SK-N-SH (cell line): ENCODE measurements at regions not wholly inside any gene's neighbourhood (a gene's known extent, or its start where the extent isn't known, plus 50 kb on each side); places are given as distances from the start of the nearest gene placed in this dataset.

Source experiments
- CTCF ChIA-PET: fragments of 300-600, 350-600 bp; formaldehyde crosslinking; extraction: SDS; loops from one replicate; lab custom pipeline; 2021; lab: Yijun Ruan, JAX
- POLR2A ChIA-PET: fragments of 350-600 bp; sonication (Branson Sonifier 250); formaldehyde crosslinking; extraction: SDS; loops from one replicate; lab custom pipeline; 2020; ENCODE audit warnings: antibody characterized with exemption, inconsistent platforms; lab: Yijun Ruan, JAX
- DNase-seq: peaks from one replicate; pipeline ENCODE4 v3.0.0; 2012
- H2AFZ ChIP-seq: fragments of 200-600 bp; sonication (generic); 2 replicates; pipeline ENCODE4 v1.8.1; 2016; ENCODE audit warnings: antibody characterized with exemption, mild to moderate bottlenecking, low read depth
- H3F3A ChIP-seq: fragments of 200-600 bp; sonication (generic); replicated peaks from 2 replicates; pipeline ENCODE3; 2016; ENCODE audit warnings: antibody characterized with exemption, mild to moderate bottlenecking; ENCODE audit not compliant: insufficient read depth
- H3K27ac ChIP-seq, 2 experiments: fragments of 200-500 bp in 1 of 2; fragments of 200-600 bp in 1 of 2; sonication (Bioruptor generic) in 1 of 2; sonication (generic), shearing (Covaris generic) in 1 of 2; 2 replicates each; pipeline versions ENCODE4 v1.5.1 to v1.6.1; 2014 to 2016; ENCODE audit warnings: low read depth in 2 of 2, inconsistent platforms in 1 of 2, low read length in 1 of 2, mild to moderate bottlenecking in 1 of 2, mixed read lengths in 1 of 2
- H3K27me3 ChIP-seq: fragments of 200-600 bp; sonication (generic), shearing (Covaris generic); 2 replicates; pipeline ENCODE4 v1.6.1; 2016; ENCODE audit warnings: mixed run types; ENCODE audit not compliant: insufficient read depth
- H3K36me3 ChIP-seq, 2 experiments: fragments of 200-500 bp in 1 of 2; fragments of 200-600 bp in 1 of 2; sonication (Bioruptor generic) in 1 of 2; sonication (generic) in 1 of 2; replicated peaks in 1 of 2; 2 replicates each; pipeline versions ENCODE3 to v1.5.1; 2014 to 2016; ENCODE audit warnings: low read length in 1 of 2, mild to moderate bottlenecking in 1 of 2; ENCODE audit not compliant: insufficient read depth in 2 of 2, control insufficient read depth in 1 of 2
- H3K4me1 ChIP-seq, 2 experiments: fragments of 200-500 bp in 1 of 2; fragments of 200-600 bp in 1 of 2; sonication (Bioruptor generic) in 1 of 2; sonication (generic), shearing (Covaris generic) in 1 of 2; 2 replicates each; pipeline versions ENCODE4 v1.5.1 to v1.6.1; 2014 to 2016; ENCODE audit warnings: low read depth in 1 of 2, low read length in 1 of 2, mixed run types in 1 of 2; ENCODE audit not compliant: insufficient read depth in 2 of 2, control insufficient read depth in 1 of 2
- H3K4me2 ChIP-seq: fragments of 200-600 bp; sonication (generic), shearing (Covaris generic); 2 replicates; pipeline ENCODE4 v1.6.1; 2017; ENCODE audit warnings: mixed run types
- H3K4me3 ChIP-seq, 2 experiments: fragments of 200-500 bp in 1 of 2; fragments of 200-600 bp in 1 of 2; sonication (Bioruptor generic) in 1 of 2; sonication (generic), shearing (Covaris generic) in 1 of 2; 2 replicates each; pipeline versions ENCODE4 v1.5.1 to v1.8.1; 2014 to 2016; ENCODE audit warnings: low read depth in 2 of 2, inconsistent platforms in 1 of 2, low read length in 1 of 2, mild to moderate bottlenecking in 1 of 2, mixed read lengths in 1 of 2, moderate library complexity in 1 of 2
- H3K79me2 ChIP-seq: fragments of 200-600 bp; sonication (generic); 2 replicates; pipeline ENCODE4 v1.8.1; 2017; ENCODE audit warnings: mild to moderate bottlenecking; ENCODE audit not compliant: insufficient read depth
- H3K9ac ChIP-seq: fragments of 200-600 bp; sonication (generic); 2 replicates; pipeline ENCODE4 v1.6.1; 2017; ENCODE audit warnings: mixed run types
- H3K9me2 ChIP-seq: fragments of 200-600 bp; sonication (generic); 2 replicates; pipeline ENCODE4 v1.6.1; 2017; ENCODE audit warnings: mixed run types
- H3K9me3 ChIP-seq: fragments of 200-600 bp; sonication (generic); 2 replicates; pipeline ENCODE4 v1.6.1; 2017; ENCODE audit warnings: mixed run types, mild to moderate bottlenecking, moderate library complexity
- H4K20me1 ChIP-seq: fragments of 200-600 bp; sonication (generic); 2 replicates; pipeline ENCODE4 v1.6.1; 2017; ENCODE audit warnings: mild to moderate bottlenecking, mixed run types; ENCODE audit not compliant: insufficient read depth
- CHD2 ChIP-seq: fragments of 150-350 bp; IDR thresholded peaks from 2 replicates; pipeline ENCODE4 v1.6.1; 2018; ENCODE audit warnings: low read length; ENCODE audit not compliant: partially characterized antibody
- EZH2phosphoT487 ChIP-seq: fragments of 200-600 bp; sonication (generic); IDR thresholded peaks from 2 replicates; pipeline ENCODE4 v1.6.1; 2017; ENCODE audit warnings: low read depth, mixed run types, mild to moderate bottlenecking, antibody characterized with exemption, moderate library complexity, borderline replicate concordance
- FOSL2 ChIP-seq: IDR thresholded peaks from 2 replicates; pipeline ENCODE4 v1.4.0; 2012; ENCODE audit warnings: low read depth, mild to moderate bottlenecking, moderate library complexity, borderline replicate concordance
- FOXM1 ChIP-seq: IDR thresholded peaks from 2 replicates; pipeline ENCODE4 v1.4.0; 2012; ENCODE audit warnings: low read depth, mild to moderate bottlenecking
- GABPA ChIP-seq: IDR thresholded peaks from 2 replicates; pipeline ENCODE4 v1.4.0; 2012; ENCODE audit warnings: low read depth, mild to moderate bottlenecking
- GATA2 ChIP-seq: sonication (generic); formaldehyde crosslinking; IDR thresholded peaks from 2 replicates; pipeline ENCODE4 v1.5.0; 2020; ENCODE audit warnings: mild to moderate bottlenecking, missing genetic modification reagents
- IRF3 ChIP-seq: fragments of 150-350 bp; IDR thresholded peaks from 2 replicates; pipeline ENCODE4 v1.6.1; 2016; ENCODE audit warnings: mild to moderate bottlenecking, low read depth, low read length
- MEF2A ChIP-seq: IDR thresholded peaks from 2 replicates; pipeline ENCODE4 v1.4.0; 2012; ENCODE audit warnings: low read depth, borderline replicate concordance
- NFIC ChIP-seq: IDR thresholded peaks from 2 replicates; pipeline ENCODE4 v1.4.0; 2012; ENCODE audit warnings: borderline replicate concordance
- PBX3 ChIP-seq: IDR thresholded peaks from 2 replicates; pipeline ENCODE4; 2012
- POLR2AphosphoS5 ChIP-seq: IDR thresholded peaks from 2 replicates; pipeline ENCODE4 v1.6.1; 2012; ENCODE audit warnings: low read depth, low read length
- RCOR1 ChIP-seq: fragments of 150-350 bp; IDR thresholded peaks from 2 replicates; pipeline ENCODE4 v1.6.1; 2017; ENCODE audit warnings: antibody characterized with exemption, low read length
- SMC3 ChIP-seq: IDR thresholded peaks from 2 replicates; pipeline ENCODE4 v1.6.1; 2012; ENCODE audit warnings: low read depth, low read length, improper control_type of control experiment
- TAF1 ChIP-seq: IDR thresholded peaks from 2 replicates; pipeline ENCODE4 v1.6.1; 2012; ENCODE audit warnings: low read depth, mild to moderate bottlenecking, low read length, moderate library complexity, borderline replicate concordance
- USF1 ChIP-seq: IDR thresholded peaks from 2 replicates; pipeline ENCODE4 v1.4.0; 2012; ENCODE audit warnings: low read depth, borderline replicate concordance
- ZBTB33 ChIP-seq: IDR thresholded peaks from 2 replicates; pipeline ENCODE4 v1.4.0; 2012; ENCODE audit warnings: low read depth, borderline replicate concordance

GRCh38 chr1:166484471-166484870 lies 317.7 kb upstream of the FAM78B start:
- Histone ChIP-seq H3K27ac (no peak overlapping the region), H3K4me1 (no peaks in the 10 kb centered on the region), H3K4me3 (no peak overlapping the region), H3K4me2 (0 out of 2 replicates have a peak overlapping the region, but pooled peaks have one; percentile 34), H3K9ac (no peak overlapping the region), H3K9me2 (no peaks in the 10 kb centered on the region), H3K9me3 (no peaks in the 10 kb centered on the region), H4K20me1 (no peaks in the 10 kb centered on the region), H3K36me3 (no peaks in the 10 kb centered on the region), H3K27me3 (no peaks in the 10 kb centered on the region), H3F3A (no peaks in the 10 kb centered on the region), H2AFZ (no peak overlapping the region; the same call in 1 of the 2 replicates), H3K79me2 (no peaks in the 10 kb centered on the region)
- no peak for TF ChIP-seq MEF2A
- no peak for TF ChIP-seq CHD2
- no peak for TF ChIP-seq TAF1
- TF ChIP-seq PBX3 = no peak
- TF ChIP-seq USF1 = no peak
- TF ChIP-seq NFIC = no peak
- no peak for TF ChIP-seq FOXM1
- TF ChIP-seq EZH2phosphoT487 = no peak
- TF ChIP-seq POLR2AphosphoS5 = no peak
- TF ChIP-seq ZBTB33 = no peak
- TF ChIP-seq RCOR1 = no peak
- TF ChIP-seq GATA2 = no peak
- TF ChIP-seq FOSL2 = no peak
- TF ChIP-seq IRF3 = no peak
- TF ChIP-seq SMC3 = no peak
- TF ChIP-seq GABPA = no peak
- POLR2A ChIA-PET = no interaction called here
- CTCF ChIA-PET = interaction anchor here (0.9 kb wide), 1 partner anchor 50 kb away, joined by 3 read pairs; no protein-coding TSS in a partner anchor
- DNase-seq = no peak
